Sciatic nerve (tissue), 2 donors: ENCODE measurements at regions not wholly inside any gene's neighbourhood (a gene's known extent, or its start where the extent isn't known, plus 50 kb on each side); places are given as distances from the start of the nearest gene placed in this dataset.
"Not testable (repeated sequence)": the region's sequence is repeated elsewhere in the genome, so short reads cannot be mapped to it uniquely, and the experiment has no call there.

Source experiments
- ATAC-seq: fragments of 200-7000 bp; cut with Tn5 transposase; one replicate; pipeline ENCODE4 v1.9.1; 2020; ENCODE audit warnings: mild to moderate bottlenecking, moderate library complexity
- DNase-seq: peaks from one replicate; pipeline ENCODE4 v3.0.0-alpha.2; 2020; ENCODE audit warnings: low spot score
- intact Hi-C: fragments of 100-400 bp; cut with DNase I; formaldehyde crosslinking; loops from one replicate; pipeline ENCODE4 v1.14.2; 2022
- donor health status: DM: no; HTN: no; CAD: no.
- donor health status: DM: no; HTN: no; CAD: no.

DNA sequence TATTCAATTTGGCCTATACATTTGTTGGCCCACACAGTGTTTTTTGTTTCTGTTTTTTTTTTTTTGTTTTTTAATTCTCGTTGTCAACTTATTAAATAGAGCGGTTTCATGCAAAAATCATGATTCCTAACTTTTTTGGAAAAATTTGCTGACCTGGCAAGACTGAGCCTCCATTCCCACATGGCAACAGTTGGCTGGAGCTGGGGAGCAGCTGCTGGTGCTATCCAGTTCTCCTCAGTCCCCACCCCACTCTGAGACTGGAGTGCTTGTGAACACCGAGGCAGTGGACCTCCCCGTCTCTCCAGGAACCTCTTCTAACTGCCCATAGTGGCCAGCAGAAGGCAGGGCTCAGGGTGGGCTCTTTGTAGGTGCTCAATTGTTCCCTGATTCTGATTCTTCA, 95.7 kb upstream of the OTUD4 start:
- no peak for ATAC-seq
- no peak for DNase-seq
- intact Hi-C loops: no loop called here

- ATAC-seq (no peak), DNase-seq (no peak)
- intact Hi-C loops: no loop called here
Measured at GRCh38 chr4:145271194-145271593, 90.8 kb upstream of the OTUD4 start.

DNA sequence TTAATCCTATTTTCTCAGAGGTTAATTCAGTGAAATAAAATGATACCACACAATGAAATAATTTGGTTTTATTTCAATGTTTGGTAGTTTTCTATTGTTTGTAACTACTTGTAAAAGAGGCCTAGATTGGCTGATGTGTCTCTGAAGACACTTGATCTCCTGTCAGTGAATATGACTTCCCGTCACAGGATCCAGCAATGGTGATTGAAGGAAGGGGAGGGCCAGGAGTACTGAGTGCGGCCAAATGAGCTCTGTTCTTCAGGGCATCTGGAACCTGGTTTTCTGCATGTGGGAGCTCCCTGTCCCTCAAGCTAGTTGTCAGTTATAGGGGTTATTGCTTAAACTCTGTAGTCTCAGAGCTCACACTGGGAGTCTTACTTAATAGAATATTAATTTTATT, 86.5 kb upstream of the OTUD4 start:
- ATAC-seq (peak; percentile 26), DNase-seq (no peak)
- intact Hi-C loops: no loop called here

DNA sequence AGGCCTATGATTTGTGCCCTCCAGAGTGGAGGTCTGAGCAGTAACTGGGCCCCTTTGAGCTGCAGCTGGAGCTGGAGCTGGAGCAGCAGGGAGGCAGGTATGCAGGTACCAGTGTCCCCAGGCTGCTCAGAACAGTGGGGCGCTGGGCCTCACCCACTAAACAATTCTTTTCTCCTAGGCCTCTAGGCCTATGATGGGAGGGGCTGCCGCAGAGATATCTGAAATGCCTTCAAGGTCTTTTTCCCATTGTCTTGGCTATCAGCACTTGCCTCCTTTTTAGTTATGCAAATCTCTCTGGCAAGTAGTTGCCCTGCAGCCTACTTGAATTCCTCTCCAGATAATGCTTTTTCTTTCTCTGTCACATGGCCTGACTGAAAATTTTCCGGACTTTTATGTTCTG, 79.7 kb upstream of the OTUD4 start:
- no peak for DNase-seq
- intact Hi-C loops: no loop called here
- ATAC-seq: no peak

DNA sequence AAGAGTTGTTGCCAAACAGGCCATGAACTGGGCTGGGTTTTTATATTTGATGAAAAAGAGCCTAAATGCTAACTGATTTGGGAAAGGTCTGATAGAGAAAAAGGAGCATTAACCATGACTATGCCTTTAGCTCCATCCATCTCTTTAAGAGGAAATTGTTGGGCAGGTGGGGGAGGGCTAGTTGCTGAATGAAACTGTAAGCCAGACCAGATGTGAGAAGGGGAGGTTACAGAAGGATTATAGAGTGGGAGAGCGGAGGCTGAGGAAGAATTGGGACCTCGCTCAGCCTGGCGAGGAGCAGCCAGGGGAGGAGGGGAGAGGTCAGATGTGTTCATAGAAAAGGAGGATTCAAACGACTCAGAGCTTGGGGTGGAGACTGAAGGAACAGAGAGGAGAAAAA, 74.9 kb upstream of the OTUD4 start:
- ATAC-seq, DNase-seq, intact Hi-C loops: not testable (repeated sequence)

DNA sequence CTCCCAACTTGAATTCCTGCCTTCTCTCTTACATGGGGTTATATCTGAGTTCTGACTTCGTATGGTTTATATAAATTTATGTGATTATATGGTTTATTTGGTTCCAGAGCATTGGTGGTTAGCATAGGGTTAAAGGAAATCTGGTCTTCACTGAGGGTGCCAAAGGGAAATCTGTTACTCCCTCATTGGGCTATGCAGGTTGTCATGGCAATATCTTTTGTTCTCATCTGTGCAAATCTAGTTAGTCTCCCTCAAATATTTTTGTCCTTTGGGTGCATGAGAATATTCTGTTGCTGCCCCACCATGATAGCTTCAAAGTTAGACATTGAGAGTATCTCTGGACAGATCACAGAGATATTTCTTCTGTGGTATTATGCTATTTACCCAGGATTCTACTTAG, 71.8 kb upstream of the OTUD4 start:
- intact Hi-C loops: no loop called here
- no peak for ATAC-seq

GRCh38 chr4:145251391-145251790, 71.0 kb upstream of the OTUD4 start:
- DNase-seq (no peak), ATAC-seq (no peak)
- intact Hi-C loops: no loop called here

More for the DNA sequence above, 71.8 kb upstream of the OTUD4 start:
- DNase-seq: no peak

GRCh38 chr4:145248971-145249370, 68.6 kb upstream of the OTUD4 start:
- intact Hi-C loops: no loop called here

DNA sequence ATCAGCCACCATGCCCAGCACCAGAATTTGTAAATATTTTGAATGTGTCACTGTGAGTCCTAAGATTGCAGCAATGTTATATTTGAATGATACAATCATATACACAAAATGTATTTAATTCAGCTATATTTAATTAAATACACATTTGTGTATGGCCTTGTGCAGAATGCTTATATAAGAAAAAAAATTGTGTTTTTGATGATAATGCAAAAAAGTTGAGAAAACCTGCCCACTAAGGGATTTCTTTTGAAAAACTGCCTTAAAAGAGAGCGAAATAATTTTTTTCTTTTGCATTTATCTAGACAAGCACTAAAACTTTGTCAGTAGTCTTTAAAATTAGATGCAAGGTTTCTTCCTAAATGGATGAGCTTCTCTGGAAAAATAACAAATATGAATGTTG, 68.1 kb upstream of the OTUD4 start:
- DNase-seq (no peak), ATAC-seq (no peak)
- intact Hi-C loops: no loop called here

More at GRCh38 chr4:145248971-145249370, 68.6 kb upstream of the OTUD4 start:
- no peak for ATAC-seq
- no peak for DNase-seq

- intact Hi-C loops: loop anchor here (5.0 kb wide), 1 partner anchor 1067 kb away; no protein-coding TSS in a partner anchor
- ATAC-seq (peak; percentile 61), DNase-seq (no peak)
Measured at GRCh38 chr4:145234091-145234706, 53.8 kb upstream of the OTUD4 start.

DNA sequence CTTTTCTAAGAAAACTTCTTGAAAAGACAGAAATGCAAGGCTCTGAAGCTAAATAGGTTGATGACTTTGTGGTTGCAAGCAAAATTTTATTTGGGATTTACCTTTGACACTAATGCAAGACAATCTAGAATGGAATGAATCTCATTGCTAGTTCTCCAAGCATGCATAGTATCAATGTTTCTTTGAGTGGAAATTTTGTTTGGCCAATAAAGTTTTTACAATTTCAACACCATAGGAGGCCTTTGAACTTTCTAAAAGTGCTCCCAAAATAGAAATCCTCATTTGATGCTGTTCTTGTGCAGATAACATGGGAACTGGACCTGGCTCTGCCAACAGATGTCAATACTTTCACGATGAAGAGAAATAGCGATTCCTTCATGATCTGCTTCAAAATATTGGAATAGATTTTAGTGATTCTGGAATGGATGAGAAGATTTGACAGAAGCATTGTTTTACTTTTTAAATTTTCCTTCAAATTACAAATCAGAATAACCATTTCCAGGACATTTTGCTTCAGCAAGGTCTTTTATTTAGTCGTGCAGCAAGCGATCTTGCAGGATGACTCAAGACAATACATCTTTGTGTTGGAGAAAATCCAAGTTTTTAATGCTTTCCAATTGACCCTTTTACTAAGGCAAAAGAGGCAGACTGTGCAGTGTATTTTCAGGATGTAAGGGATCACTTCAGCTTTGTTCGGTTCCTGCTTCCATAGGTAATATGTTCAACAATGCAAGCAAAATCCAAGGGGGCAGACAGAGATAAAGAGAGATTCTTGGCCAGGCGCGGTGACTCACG, 51.7 kb upstream of the OTUD4 start:
- DNase-seq (no peak), ATAC-seq (no peak)
- intact Hi-C loops: loop anchor here (5.0 kb wide), 1 partner anchor 1065 kb away; no protein-coding TSS in a partner anchor

- intact Hi-C loops: loop anchor here (5.0 kb wide), 1 partner anchor 1063 kb away; no protein-coding TSS in a partner anchor
- peak; percentile 72 for ATAC-seq
- no peak for DNase-seq
Measured at GRCh38 chr4:145230726-145231125, 50.3 kb upstream of the OTUD4 start.
